GM12878 (cell line): ENCODE measurements at regions not wholly inside any gene's neighbourhood (a gene's known extent, or its start where the extent isn't known, plus 50 kb on each side); places are given as distances from the start of the nearest gene placed in this dataset.

Source experiments
- BHLHE40 ChIP-seq, 2 experiments: fragments of 450-650 bp in 1 of 2; IDR thresholded peaks; 2 replicates each; pipeline ENCODE4 v1.6.1; 2011 to 2017; ENCODE audit warnings: low read depth in 2 of 2, borderline replicate concordance in 1 of 2, improper control_type of control experiment in 1 of 2, low read length in 1 of 2, mild to moderate bottlenecking in 1 of 2
- EZH2 ChIP-seq: IDR thresholded peaks from 2 replicates; pipeline ENCODE4 v1.6.1; 2012; ENCODE audit warnings: low read depth, mild to moderate bottlenecking, control low read depth, inconsistent platforms, low read length, borderline replicate concordance; ENCODE audit not compliant: control insufficient read depth
- FOXM1 ChIP-seq: IDR thresholded peaks from 2 replicates; pipeline ENCODE4 v1.6.1; 2012; ENCODE audit warnings: low read depth, mild to moderate bottlenecking, inconsistent platforms, low read length, moderate library complexity
- GABPA ChIP-seq: IDR thresholded peaks from 2 replicates; pipeline ENCODE4 v1.6.1; 2014; ENCODE audit warnings: antibody characterized with exemption, low read depth, mild to moderate bottlenecking, inconsistent platforms
- NFXL1 ChIP-seq: fragments of 450-650 bp; IDR thresholded peaks from 2 replicates; pipeline ENCODE4 v1.6.1; 2017; ENCODE audit warnings: antibody characterized with exemption, mild to moderate bottlenecking, borderline replicate concordance
- PKNOX1 ChIP-seq: fragments of 450-650 bp; IDR thresholded peaks from 2 replicates; pipeline ENCODE4 v1.6.1; 2016; ENCODE audit warnings: mild to moderate bottlenecking
- POLR2AphosphoS2 ChIP-seq: IDR thresholded peaks from 2 replicates; pipeline ENCODE4 v1.6.1; 2011; ENCODE audit warnings: low read depth, mild to moderate bottlenecking, low read length, improper control_type of control experiment, moderate library complexity
- TAF1 ChIP-seq: IDR thresholded peaks from 2 replicates; pipeline ENCODE4 v1.6.1; 2011; ENCODE audit warnings: mild to moderate bottlenecking, low read depth, low read length, borderline replicate concordance
- ZBTB4 ChIP-seq: fragments of 450-650 bp; formaldehyde crosslinking; IDR thresholded peaks from 2 replicates; pipeline ENCODE4 v1.4.0; 2022; ENCODE audit warnings: mild to moderate bottlenecking, moderate library complexity
- ZNF622 ChIP-seq: fragments of 450-650 bp; IDR thresholded peaks from 2 replicates; pipeline ENCODE4 v1.6.1; 2017; ENCODE audit warnings: mild to moderate bottlenecking, inconsistent platforms
- TF ChIP-seq, protein P1 (sequence below), 3 experiments: IDR thresholded peaks in 2 of 3; conservative IDR thresholded peaks in 1 of 3; 2 replicates each; pipeline ENCODE4 v1.5.1; 2011; ENCODE audit warnings: low read depth in 3 of 3, low read length in 3 of 3, mild to moderate bottlenecking in 3 of 3, control low read depth in 2 of 3, moderate library complexity in 2 of 3, inconsistent platforms in 1 of 3, mixed read lengths in 1 of 3; ENCODE audit not compliant: control insufficient read depth in 2 of 3, insufficient read depth in 1 of 3; ENCODE audit errors: extremely low read depth in 1 of 3

DNA sequence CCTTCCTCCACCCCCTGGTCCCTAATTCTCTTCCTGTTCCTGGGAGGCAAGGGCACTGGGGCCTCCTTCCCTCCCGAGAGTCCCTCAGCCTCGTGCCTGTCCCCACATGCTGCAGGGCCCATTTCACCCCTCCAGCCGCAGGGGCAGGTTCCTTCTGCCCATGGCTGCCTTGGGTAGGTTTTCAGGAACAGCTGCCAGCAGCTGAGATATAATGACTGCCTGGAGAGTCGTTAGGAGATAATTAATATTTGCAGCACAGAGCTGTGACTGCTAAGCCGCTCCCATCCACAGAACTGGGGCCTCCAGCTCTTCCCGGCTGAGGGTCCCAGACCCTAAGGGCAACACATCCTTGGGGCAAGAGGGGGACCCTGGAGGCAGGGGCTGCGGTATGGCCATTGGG lies 211.9 kb upstream of the LHX5 start:
- TF ChIP-seq ZNF622, result no peak
- TF ChIP-seq, protein P1, sequence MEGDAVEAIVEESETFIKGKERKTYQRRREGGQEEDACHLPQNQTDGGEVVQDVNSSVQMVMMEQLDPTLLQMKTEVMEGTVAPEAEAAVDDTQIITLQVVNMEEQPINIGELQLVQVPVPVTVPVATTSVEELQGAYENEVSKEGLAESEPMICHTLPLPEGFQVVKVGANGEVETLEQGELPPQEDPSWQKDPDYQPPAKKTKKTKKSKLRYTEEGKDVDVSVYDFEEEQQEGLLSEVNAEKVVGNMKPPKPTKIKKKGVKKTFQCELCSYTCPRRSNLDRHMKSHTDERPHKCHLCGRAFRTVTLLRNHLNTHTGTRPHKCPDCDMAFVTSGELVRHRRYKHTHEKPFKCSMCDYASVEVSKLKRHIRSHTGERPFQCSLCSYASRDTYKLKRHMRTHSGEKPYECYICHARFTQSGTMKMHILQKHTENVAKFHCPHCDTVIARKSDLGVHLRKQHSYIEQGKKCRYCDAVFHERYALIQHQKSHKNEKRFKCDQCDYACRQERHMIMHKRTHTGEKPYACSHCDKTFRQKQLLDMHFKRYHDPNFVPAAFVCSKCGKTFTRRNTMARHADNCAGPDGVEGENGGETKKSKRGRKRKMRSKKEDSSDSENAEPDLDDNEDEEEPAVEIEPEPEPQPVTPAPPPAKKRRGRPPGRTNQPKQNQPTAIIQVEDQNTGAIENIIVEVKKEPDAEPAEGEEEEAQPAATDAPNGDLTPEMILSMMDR (IDR thresholded peaks at IDR 0.05 in 2 of 3, conservative IDR thresholded peaks at IDR 0.05 in 1 of 3; ENCODE audit: control insufficient read depth in 2 of 3, extremely low read depth in 1 of 3, insufficient read depth in 1 of 3, low read depth in 3 of 3, low read length in 3 of 3), result no peak
- no peak for TF ChIP-seq FOXM1
- no peak for TF ChIP-seq TAF1
- no peak for TF ChIP-seq EZH2
- no peak for TF ChIP-seq NFXL1
- TF ChIP-seq POLR2AphosphoS2, result no peak
- TF ChIP-seq PKNOX1, result no peak
- TF ChIP-seq BHLHE40 (IDR thresholded peaks at IDR 0.05; ENCODE audit: borderline replicate concordance in 1 of 2, low read depth in 2 of 2, low read length in 1 of 2), result no peak
- TF ChIP-seq GABPA, result no peak
- no peak for TF ChIP-seq ZBTB4 (CRISPR knock-in tag)
